BJ (cell line): ENCODE measurements at regions not wholly inside any gene's neighbourhood (a gene's known extent, or its start where the extent isn't known, plus 50 kb on each side); places are given as distances from the start of the nearest gene placed in this dataset.

Experiments
- CTCF ChIA-PET: fragments of 350-600 bp; formaldehyde crosslinking; extraction: SDS; loops from one replicate; lab custom pipeline; 2021; ENCODE audit warnings: antibody characterized with exemption, inconsistent platforms; lab: Yijun Ruan, JAX
- POLR2A ChIA-PET: fragments of 300-600 bp; sonication (Branson Sonifier 250); formaldehyde crosslinking; extraction: SDS; loops from one replicate; lab custom pipeline; 2021; ENCODE audit warnings: antibody characterized with exemption; lab: Charles Lee
- DNase-seq: peaks from one replicate; pipeline ENCODE4 v3.0.0-alpha.2; 2011; ENCODE audit warnings: low read depth
- H3K27me3 ChIP-seq: 2 replicates; pipeline ENCODE4 v1.6.0; 2011; ENCODE audit warnings: low read length; ENCODE audit not compliant: control insufficient read depth, insufficient read depth
- H3K36me3 ChIP-seq: 2 replicates; pipeline ENCODE4 v1.5.1; 2011; ENCODE audit warnings: low read length; ENCODE audit not compliant: control insufficient read depth, insufficient read depth
- H3K4me3 ChIP-seq: 2 replicates; pipeline ENCODE4 v1.5.1; 2011; ENCODE audit warnings: low read depth, mild to moderate bottlenecking, control low read depth, low read length
- TF ChIP-seq, protein P1 (sequence below): IDR thresholded peaks from 2 replicates; pipeline ENCODE4 v1.5.1; 2011; ENCODE audit warnings: low read depth, mild to moderate bottlenecking, control low read depth, inconsistent platforms, low read length, moderate library complexity; ENCODE audit not compliant: insufficient read depth

GRCh38 chr18:29823671-29824070 is 1218.9 kb downstream of the DSC3 start:
- no peak for DNase-seq
- ChIA-PET CTCF (no interaction called here), POLR2A (no interaction called here)
- H3K36me3 ChIP-seq, result no peaks in the 10 kb centered on the region
- no peaks in the 10 kb centered on the region for H3K27me3 ChIP-seq
- H3K4me3 ChIP-seq, result no peak overlapping the region
- TF ChIP-seq, protein P1, sequence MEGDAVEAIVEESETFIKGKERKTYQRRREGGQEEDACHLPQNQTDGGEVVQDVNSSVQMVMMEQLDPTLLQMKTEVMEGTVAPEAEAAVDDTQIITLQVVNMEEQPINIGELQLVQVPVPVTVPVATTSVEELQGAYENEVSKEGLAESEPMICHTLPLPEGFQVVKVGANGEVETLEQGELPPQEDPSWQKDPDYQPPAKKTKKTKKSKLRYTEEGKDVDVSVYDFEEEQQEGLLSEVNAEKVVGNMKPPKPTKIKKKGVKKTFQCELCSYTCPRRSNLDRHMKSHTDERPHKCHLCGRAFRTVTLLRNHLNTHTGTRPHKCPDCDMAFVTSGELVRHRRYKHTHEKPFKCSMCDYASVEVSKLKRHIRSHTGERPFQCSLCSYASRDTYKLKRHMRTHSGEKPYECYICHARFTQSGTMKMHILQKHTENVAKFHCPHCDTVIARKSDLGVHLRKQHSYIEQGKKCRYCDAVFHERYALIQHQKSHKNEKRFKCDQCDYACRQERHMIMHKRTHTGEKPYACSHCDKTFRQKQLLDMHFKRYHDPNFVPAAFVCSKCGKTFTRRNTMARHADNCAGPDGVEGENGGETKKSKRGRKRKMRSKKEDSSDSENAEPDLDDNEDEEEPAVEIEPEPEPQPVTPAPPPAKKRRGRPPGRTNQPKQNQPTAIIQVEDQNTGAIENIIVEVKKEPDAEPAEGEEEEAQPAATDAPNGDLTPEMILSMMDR, result no peak

DNA sequence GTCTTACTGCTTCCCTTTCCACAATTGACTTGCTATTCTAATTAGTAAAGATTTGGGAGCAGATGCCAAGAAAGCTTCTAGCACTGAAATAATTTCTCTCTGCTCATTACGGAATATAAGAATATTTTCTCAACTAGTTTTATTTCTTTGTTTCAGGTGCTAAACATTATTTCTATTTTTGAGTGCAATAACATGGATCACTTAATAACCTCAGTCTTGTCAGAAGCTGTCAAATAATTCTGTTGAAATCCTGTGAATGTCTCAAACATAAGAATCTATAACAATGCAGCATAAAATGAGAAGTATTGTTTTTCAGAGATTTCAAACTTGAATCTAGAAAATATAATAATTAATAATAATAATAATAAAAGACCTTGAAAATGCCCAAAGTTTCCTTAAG is 1221.0 kb downstream of the DSC3 start:
- CTCF ChIA-PET, result no interaction called here
- TF ChIP-seq, protein P1, result no peak
- H3K4me3 ChIP-seq, result no peak overlapping the region

DNA sequence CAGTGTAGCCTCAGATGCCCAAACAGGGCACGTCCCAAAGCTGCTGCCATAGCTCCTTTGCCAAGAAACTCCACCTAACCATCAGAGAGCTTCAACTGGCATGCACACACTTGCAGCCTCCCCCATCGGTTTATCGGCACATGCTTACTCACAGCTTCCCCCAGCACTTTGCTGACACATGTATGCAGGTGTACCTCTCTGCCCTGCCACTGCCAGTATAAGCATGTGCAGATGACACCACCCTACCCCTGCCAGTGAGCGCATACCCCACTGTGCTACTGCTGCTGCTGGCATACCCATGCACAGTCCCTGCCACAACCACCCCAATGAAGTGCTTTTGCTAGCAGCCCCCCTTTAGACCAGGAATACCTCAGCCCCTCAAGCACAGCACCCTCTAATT is 1231.0 kb downstream of the DSC3 start:
- TF ChIP-seq, protein P1, result no peak
- CTCF ChIA-PET, result no interaction called here
- DNase-seq, result no peak
- H3K36me3 ChIP-seq, result no peaks in the 10 kb centered on the region
- POLR2A ChIA-PET, result no interaction called here
- H3K27me3 ChIP-seq, result no peaks in the 10 kb centered on the region
- H3K4me3 ChIP-seq, result no peak overlapping the region

More for the DNA sequence above, 1221.0 kb downstream of the DSC3 start:
- POLR2A ChIA-PET, result no interaction called here
- no peak for DNase-seq
- Histone ChIP-seq H3K27me3 (no peaks in the 10 kb centered on the region), H3K36me3 (no peaks in the 10 kb centered on the region)

DNA sequence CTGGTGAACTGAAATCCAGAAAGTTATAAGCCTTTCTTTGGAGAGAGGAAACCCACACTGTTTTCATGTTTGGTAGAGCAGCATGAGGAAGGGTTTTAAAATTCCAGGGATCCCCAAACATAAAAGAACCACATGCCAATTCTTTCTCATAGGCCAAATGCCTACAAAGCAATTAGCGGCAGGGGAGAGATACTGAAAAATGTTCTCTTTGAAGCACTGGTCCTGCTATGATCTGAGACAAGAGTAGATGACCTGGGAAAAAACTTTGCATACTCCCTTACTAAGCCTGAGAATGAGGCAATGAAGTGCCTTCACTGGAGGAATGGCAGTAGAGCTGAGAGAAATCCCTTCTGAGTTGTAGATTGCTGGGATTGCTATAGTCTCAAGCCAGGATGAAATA is 1261.7 kb downstream of the DSC3 start:
- H3K27me3 ChIP-seq, result no peaks in the 10 kb centered on the region
- CTCF ChIA-PET, result interaction anchor here (1.2 kb wide), 1 partner anchor 108 kb away, joined by 3 read pairs; no protein-coding TSS in a partner anchor
- no peak overlapping the region for H3K4me3 ChIP-seq
- DNase-seq, result no peak
- H3K36me3 ChIP-seq, result no peaks in the 10 kb centered on the region
- TF ChIP-seq, protein P1, result no peak
- POLR2A ChIA-PET, result no interaction called here

GRCh38 chr18:29779096-29779495 is 1263.4 kb downstream of the DSC3 start:
- CTCF ChIA-PET, result no interaction called here
- TF ChIP-seq, protein P1, result no peak
- Histone ChIP-seq H3K27me3 (no peaks in the 10 kb centered on the region), H3K36me3 (no peaks in the 10 kb centered on the region), H3K4me3 (no peak overlapping the region)
- POLR2A ChIA-PET, result no interaction called here
- no peak for DNase-seq
